A172 (cell line): ENCODE measurements at regions not wholly inside any gene's neighbourhood (a gene's known extent, or its start where the extent isn't known, plus 50 kb on each side); places are given as distances from the start of the nearest gene placed in this dataset.

Source experiments
- DNase-seq: peaks from one replicate; pipeline ENCODE4 v3.0.0-alpha.2; 2015; ENCODE audit warnings: low spot score

- DNase-seq: no peak
Measured at GRCh38 chr16:89043636-89044417, 49.8 kb upstream of the ACSF3 start.
